GM12864 (cell line): ENCODE measurements at regions not wholly inside any gene's neighbourhood (a gene's known extent, or its start where the extent isn't known, plus 50 kb on each side); places are given as distances from the start of the nearest gene placed in this dataset.

Experiments used
- DNase-seq: peaks from one replicate; pipeline ENCODE4 v3.0.0-alpha.2; 2011; ENCODE audit warnings: low read depth
- H3K4me3 ChIP-seq: 2 replicates; pipeline ENCODE4 v1.5.1; 2011; ENCODE audit warnings: mild to moderate bottlenecking, low read depth, low read length, control low read depth
- CTCF ChIP-seq: IDR thresholded peaks from 2 replicates; pipeline ENCODE4 v1.5.1; 2011; ENCODE audit warnings: low read depth, mild to moderate bottlenecking, moderate library complexity, low read length, control low read depth, inconsistent platforms; ENCODE audit errors: missing control alignments

GRCh38 chr9:75639971-75640610 is 250.4 kb upstream of the PCSK5 start:
- TF ChIP-seq CTCF = no peak
- H3K4me3 ChIP-seq = no peak overlapping the region
- no peak for DNase-seq

- no peak overlapping the region for H3K4me3 ChIP-seq
- no peak for DNase-seq
- TF ChIP-seq CTCF = no peak
These were observed 248.0 kb upstream of the PCSK5 start for GRCh38 chr9:75642522-75642921.

- DNase-seq = no peak
- no peak overlapping the region for H3K4me3 ChIP-seq
- TF ChIP-seq CTCF = no peak
These were observed 245.8 kb upstream of the PCSK5 start for GRCh38 chr9:75644649-75645048.

- no peak overlapping the region for H3K4me3 ChIP-seq
- TF ChIP-seq CTCF = no peak
- no peak for DNase-seq
These were observed 242.4 kb upstream of the PCSK5 start for GRCh38 chr9:75648034-75648433.

GRCh38 chr9:75649060-75649459 is 241.4 kb upstream of the PCSK5 start:
- no peak for TF ChIP-seq CTCF
- H3K4me3 ChIP-seq = no peak overlapping the region
- DNase-seq = no peak

GRCh38 chr9:75651709-75652108 is 238.8 kb upstream of the PCSK5 start:
- DNase-seq = no peak
- no peak overlapping the region for H3K4me3 ChIP-seq
- TF ChIP-seq CTCF = no peak

- no peak overlapping the region for H3K4me3 ChIP-seq
- no peak for DNase-seq
- no peak for TF ChIP-seq CTCF
These were observed 237.1 kb upstream of the PCSK5 start for GRCh38 chr9:75653335-75653734.
